Left ventricle myocardium superior (tissue), 1 donor: ENCODE measurements at regions not wholly inside any gene's neighbourhood (a gene's known extent, or its start where the extent isn't known, plus 50 kb on each side); places are given as distances from the start of the nearest gene placed in this dataset.

Experiments used
- ATAC-seq: fragments of 200-7000 bp; cut with Tn5 transposase; one replicate; pipeline ENCODE4 v1.9.1; 2020; ENCODE audit warnings: mild to moderate bottlenecking, moderate library complexity
- DNase-seq: peaks from one replicate; pipeline ENCODE4 v3.0.0-alpha.2; 2020
- intact Hi-C: fragments of 100-400 bp; cut with micrococcal nuclease; formaldehyde crosslinking; loops from one replicate; pipeline ENCODE4 v1.11.0; 2022
- donor health status: DM: no; HTN: yes; CAD: no; lungs with severe emphysema.

DNA sequence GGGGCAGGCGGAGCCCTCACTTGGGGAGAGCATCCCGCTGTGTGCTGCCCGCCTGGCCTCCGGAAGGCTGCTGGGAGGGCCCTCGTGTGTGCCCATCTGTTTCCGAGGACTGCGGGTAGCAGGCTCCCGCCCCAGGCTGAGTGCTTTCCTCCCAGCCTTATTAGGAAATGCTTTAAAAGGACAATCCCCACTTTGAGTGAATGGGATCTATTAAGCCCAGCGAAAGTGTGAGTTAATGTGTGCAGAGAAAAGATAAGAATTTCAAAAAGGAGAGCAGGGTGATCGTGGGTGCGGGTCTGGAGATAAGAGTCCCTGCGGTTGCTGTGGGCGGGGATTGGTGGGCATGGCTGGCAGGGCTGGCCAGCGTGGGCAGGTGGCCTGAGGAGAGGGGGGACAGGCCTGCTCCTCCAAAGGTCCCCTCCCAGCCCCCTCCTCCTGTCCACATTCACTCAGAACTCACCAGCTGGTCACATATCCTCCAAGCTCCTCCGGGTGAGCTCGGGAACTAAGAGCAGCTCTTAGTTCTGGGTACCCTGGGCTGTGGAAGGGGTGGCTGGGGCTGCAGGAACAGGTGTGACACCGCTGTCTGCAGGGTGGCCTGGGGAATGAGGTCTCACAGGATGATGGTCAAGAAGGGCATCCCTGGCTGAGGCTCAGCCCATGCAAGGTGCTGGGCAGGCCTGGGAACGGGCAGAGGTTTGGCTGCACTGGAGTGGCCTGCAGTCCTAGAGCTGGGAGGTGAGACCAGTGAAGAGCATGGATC lies 1260.3 kb downstream of the BRD1 start:
- intact Hi-C loops, result no loop called here
- ATAC-seq (no peak), DNase-seq (peak; percentile 16)

- no peak for DNase-seq
- no peak for ATAC-seq
- intact Hi-C loops, result no loop called here
Observed at GRCh38 chr22:48566741-48567140, 1260.9 kb downstream of the BRD1 start.

GRCh38 chr22:48565901-48566501 lies 1261.7 kb downstream of the BRD1 start:
- ATAC-seq (no peak), DNase-seq (no peak)
- intact Hi-C loops, result no loop called here

DNA sequence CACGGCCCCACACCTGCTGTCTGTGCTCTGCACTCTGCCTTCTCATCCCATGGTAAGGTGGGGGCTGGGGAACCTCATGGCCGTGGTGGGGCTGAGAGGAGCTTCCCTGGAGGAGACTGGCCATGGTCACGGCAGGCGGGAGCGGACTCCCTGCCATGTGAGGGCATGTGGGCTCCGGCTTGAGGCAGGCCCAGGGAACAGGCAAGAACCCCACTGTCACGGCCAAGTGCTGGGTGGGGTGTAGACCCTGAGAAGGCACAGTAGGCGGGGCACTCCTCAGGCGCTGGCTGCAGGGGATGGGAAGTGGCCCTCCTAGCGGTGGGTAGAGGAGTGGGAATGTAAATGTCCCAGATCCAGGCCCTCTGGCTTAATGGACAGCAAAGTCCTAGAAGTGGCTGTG lies 1262.7 kb downstream of the BRD1 start:
- intact Hi-C loops, result no loop called here
- no peak for DNase-seq
- ATAC-seq, result no peak

DNA sequence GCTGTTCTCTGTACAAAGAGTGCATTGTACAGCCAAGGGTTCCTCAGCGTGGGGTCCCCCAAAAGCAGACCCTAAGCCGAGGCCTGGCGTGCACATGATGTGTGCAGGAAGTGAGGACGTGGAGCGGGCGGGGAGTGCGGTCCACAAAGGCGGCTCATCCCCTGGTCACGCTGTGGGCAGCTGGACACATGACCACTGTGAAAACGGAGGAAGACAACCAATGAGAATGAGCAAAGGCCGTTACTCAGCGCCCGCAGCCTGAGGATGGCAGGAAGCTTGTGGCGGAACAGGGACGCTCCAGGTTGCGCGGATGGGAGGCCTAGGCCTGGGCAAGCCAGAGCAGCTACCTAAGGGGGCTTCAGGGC lies 1263.7 kb downstream of the BRD1 start:
- ATAC-seq, result no peak
- intact Hi-C loops, result no loop called here
- DNase-seq, result no peak

GRCh38 chr22:48563118-48563965 lies 1264.3 kb downstream of the BRD1 start:
- intact Hi-C loops, result no loop called here
- DNase-seq, result no peak
- no peak for ATAC-seq

- DNase-seq, result no peak
- intact Hi-C loops, result no loop called here
- ATAC-seq, result no peak
Observed at GRCh38 chr22:48561676-48562075, 1266.0 kb downstream of the BRD1 start.

- intact Hi-C loops, result no loop called here
- DNase-seq (no peak), ATAC-seq (no peak)
Observed at GRCh38 chr22:48560836-48561235, 1266.8 kb downstream of the BRD1 start.

DNA sequence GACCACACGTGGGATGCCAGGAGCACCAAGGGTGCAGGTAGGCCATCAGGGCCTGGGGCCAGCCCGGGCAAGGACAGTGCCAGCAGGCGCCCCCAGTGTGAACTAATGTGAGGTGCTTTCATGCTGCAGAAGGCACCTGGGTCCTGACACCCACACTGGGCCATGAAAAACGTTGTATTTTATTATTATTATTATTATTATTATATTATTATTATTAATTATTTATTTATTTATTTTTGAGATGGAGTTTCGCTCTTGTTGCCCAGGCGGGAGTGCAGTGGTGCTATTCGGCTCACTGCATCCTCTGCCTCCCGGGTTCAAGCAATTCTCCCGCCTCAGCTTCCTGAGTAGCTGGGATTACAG lies 1267.3 kb downstream of the BRD1 start:
- ATAC-seq, result no peak
- no peak for DNase-seq
- intact Hi-C loops, result no loop called here

DNA sequence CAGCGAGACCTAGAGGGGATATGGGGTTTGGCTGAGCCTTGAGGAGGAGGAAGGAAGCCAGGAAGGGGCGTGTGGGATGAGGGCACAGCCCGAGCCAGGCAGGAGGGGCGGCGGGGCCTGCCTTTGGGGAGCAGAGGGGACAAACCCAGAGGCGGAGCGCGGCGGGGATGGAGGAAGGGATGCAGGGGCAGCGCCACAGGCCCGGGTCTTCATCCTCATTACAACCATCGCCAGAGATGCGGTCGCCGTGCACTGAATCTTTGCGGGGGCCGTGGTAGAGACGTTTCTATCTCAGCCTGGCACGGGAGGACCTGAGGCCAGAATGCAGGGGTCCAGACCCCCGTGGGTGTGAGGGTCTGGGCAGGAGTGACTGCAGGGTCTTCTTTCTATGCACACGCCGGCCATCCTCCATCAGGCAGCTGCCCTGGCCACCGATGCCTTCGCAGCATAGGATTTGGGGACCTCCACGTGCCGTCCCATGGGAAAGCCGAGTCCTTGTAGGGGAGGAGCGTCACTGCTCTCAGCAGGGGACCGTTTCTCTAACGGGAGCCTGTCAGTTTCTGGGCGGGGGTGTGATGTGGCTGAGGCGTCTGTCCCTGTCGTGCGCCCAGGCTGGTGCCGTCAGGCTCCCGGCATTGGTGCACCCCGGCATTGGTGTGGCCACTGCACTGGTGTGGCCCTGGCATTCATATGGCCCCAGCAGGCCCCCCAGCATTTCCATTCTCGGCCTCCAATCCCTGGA lies 1267.9 kb downstream of the BRD1 start:
- DNase-seq (no peak), ATAC-seq (no peak)
- intact Hi-C loops, result no loop called here

GRCh38 chr22:48558606-48559402 lies 1268.9 kb downstream of the BRD1 start:
- no peak for DNase-seq
- intact Hi-C loops, result no loop called here
- ATAC-seq, result no peak

GRCh38 chr22:48558016-48558415 lies 1269.7 kb downstream of the BRD1 start:
- no peak for DNase-seq
- ATAC-seq, result no peak

DNA sequence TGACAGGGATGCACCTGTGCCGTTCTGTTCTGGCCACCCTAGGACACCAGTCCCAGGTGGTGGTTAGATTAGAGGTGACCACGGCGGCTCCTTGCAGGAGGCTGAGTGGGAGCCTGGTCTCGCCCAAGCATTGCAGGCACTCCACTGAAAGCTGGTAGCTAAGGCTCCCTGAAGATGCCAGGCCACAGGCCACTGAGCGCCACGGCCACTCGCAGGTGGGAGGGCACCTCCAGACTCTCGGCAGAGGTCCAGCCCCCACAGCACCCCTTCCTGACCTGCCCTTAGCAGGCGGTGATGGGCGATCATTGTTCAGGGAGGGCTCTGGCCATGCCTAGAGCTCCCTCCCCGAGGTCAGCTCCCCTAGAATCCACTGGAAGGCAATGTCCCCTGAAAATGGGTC lies 1270.2 kb downstream of the BRD1 start:
- intact Hi-C loops, result no loop called here

More at GRCh38 chr22:48558016-48558415, 1269.7 kb downstream of the BRD1 start:
- intact Hi-C loops, result no loop called here

GRCh38 chr22:48556751-48557150 lies 1270.9 kb downstream of the BRD1 start:
- intact Hi-C loops, result no loop called here
- DNase-seq (no peak), ATAC-seq (no peak)

More for the DNA sequence above, 1270.2 kb downstream of the BRD1 start:
- no peak for ATAC-seq
- DNase-seq, result no peak

- intact Hi-C loops, result no loop called here
- ATAC-seq (no peak), DNase-seq (no peak)
Observed at GRCh38 chr22:48556222-48556621, 1271.5 kb downstream of the BRD1 start.

DNA sequence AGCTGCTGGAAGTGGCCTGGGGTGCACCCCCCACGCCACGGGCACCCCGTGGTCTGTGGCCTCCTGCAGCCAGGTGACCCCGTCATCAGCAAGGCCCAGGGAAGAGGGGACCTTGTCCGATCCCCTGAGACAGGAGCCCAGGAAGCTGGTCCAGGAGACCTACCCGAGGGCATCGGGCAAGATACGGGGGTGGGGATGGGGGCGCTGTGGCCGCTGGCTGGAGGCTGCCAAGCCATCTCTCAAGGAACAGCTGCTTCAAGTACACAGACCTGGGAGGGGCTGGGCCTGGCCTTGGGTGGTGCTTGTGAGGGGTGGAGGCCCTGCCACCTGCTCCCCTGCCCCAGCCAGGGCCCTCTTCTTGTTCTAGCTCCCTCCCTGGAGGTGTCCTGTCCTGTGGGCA lies 1272.1 kb downstream of the BRD1 start:
- intact Hi-C loops, result no loop called here
- DNase-seq, result no peak
- ATAC-seq, result no peak

DNA sequence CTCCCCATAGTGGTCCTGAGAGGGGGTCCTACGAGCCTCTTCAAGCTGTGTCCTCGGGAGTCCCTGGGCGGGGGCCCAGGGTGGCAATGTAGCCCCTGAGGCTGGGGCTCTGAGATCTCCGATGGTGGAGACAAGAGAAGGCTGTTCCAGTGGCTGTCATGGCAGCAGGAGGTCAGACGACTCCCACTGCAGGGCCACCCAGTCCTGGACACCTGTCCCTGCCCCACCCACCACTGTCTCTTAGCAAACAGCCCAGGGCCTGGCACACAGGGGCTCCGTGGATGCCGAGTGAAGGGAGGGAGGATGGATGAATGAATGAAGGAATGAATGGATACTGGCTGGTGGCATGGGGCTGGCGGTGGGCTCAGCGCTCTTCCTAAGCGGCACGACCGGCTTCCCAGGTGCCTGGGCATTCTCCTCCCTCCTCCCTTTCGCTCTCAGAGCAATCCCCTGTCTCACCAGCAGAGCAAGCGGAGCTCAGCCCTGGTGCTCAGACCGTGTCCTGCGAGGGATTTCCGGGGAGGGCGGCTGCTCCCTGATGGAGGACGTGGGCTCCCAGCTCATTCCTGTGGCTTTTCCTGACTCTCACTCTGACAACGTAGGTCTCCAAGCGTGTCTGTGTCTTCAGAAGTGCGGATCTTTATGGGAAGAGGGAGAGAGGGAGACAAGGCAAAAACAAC lies 1272.6 kb downstream of the BRD1 start:
- DNase-seq, result no peak
- intact Hi-C loops, result no loop called here
- ATAC-seq, result no peak

DNA sequence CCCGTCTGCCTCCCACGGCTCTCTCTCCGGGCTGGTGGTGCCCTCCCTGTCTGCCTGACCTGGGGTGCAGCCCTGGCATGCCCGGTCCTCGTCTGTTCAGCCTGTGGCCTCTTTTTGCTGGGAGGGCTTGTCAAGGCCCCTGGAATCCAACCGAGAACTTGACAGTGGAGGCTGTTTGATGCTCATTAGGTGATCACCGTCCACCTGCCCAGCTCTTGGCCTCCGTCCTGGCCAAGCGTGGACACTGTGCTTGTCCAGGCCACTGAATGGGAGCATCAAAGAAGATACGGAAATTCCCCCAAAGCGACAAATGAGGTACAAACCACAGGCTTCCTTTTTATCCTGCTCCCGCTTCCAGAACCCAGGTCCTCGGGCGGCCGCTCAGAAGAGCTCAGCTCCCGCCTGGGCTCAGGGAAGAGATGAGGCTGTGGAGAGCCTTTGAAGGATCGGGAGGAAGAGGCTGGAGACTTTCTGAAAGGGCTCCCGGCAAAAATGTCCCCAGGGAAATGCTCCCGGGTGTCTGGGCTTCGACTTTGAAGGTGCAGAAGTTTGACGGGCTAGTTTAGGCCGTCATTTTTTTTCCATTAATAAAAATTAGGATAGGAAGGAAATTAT lies 1273.9 kb downstream of the BRD1 start:
- DNase-seq, result no peak
- no peak for ATAC-seq
- intact Hi-C loops, result no loop called here
